Fibroblast of the aortic adventitia (primary cell): ENCODE measurements at regions not wholly inside any gene's neighbourhood (a gene's known extent, or its start where the extent isn't known, plus 50 kb on each side); places are given as distances from the start of the nearest gene placed in this dataset.
"Not testable (repeated sequence)": the region's sequence is repeated elsewhere in the genome, so short reads cannot be mapped to it uniquely, and the experiment has no call there.

Experiments used
- DNase-seq: peaks from one replicate; pipeline ENCODE4 v3.0.0-alpha.2; 2010; ENCODE audit warnings: low read depth
- H3K4me3 ChIP-seq: 2 replicates; pipeline ENCODE4 v1.5.1; 2011; ENCODE audit warnings: low read depth, mild to moderate bottlenecking, control low read depth, low read length, moderate library complexity
- TF ChIP-seq, protein P1 (sequence below): IDR thresholded peaks from 2 replicates; pipeline ENCODE4 v1.5.1; 2011; ENCODE audit warnings: mild to moderate bottlenecking, low read length, control low read depth, inconsistent platforms; ENCODE audit not compliant: insufficient read depth

DNA sequence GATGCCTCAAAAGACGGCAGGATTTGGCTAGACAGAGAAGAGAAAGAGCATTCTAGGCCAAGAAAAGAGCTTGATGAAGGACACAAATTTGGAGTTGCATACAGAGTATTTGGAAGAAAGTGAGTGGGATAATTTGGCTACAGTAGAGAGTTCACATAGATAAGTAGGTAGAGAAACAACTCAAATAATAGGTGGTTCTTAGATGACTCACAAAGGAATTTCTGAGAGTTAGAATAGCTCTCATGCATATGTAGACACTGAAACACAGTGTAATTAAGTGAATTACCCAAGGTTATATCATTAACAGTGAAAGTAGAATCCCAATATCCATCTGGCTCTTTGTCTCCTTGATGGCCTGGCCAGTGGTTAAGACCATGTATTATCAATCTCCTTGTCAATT is 228.6 kb upstream of the DDI1 start:
- TF ChIP-seq, protein P1, sequence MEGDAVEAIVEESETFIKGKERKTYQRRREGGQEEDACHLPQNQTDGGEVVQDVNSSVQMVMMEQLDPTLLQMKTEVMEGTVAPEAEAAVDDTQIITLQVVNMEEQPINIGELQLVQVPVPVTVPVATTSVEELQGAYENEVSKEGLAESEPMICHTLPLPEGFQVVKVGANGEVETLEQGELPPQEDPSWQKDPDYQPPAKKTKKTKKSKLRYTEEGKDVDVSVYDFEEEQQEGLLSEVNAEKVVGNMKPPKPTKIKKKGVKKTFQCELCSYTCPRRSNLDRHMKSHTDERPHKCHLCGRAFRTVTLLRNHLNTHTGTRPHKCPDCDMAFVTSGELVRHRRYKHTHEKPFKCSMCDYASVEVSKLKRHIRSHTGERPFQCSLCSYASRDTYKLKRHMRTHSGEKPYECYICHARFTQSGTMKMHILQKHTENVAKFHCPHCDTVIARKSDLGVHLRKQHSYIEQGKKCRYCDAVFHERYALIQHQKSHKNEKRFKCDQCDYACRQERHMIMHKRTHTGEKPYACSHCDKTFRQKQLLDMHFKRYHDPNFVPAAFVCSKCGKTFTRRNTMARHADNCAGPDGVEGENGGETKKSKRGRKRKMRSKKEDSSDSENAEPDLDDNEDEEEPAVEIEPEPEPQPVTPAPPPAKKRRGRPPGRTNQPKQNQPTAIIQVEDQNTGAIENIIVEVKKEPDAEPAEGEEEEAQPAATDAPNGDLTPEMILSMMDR, result no peak
- H3K4me3 ChIP-seq, result no peak overlapping the region
- peak; percentile 85 for DNase-seq

DNA sequence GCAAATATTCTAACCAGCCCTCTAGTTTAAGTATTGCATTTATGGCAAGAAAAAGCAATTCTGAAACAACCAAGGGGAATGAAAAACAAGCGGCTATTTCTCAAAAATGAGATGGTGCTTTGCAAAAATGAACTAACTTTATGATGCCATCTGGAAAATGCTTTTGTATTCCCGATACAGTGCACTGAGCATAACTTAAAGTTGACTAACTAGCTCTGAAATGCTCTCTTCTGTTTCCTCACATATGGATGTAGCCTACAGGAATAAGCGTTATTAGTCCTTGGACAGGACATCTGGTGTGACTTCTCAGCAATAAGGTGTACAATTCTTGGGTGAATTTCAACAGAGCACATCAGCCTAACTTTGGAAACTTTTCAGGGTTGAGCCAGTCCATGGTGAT is 228.2 kb upstream of the DDI1 start:
- no peak for DNase-seq

DNA sequence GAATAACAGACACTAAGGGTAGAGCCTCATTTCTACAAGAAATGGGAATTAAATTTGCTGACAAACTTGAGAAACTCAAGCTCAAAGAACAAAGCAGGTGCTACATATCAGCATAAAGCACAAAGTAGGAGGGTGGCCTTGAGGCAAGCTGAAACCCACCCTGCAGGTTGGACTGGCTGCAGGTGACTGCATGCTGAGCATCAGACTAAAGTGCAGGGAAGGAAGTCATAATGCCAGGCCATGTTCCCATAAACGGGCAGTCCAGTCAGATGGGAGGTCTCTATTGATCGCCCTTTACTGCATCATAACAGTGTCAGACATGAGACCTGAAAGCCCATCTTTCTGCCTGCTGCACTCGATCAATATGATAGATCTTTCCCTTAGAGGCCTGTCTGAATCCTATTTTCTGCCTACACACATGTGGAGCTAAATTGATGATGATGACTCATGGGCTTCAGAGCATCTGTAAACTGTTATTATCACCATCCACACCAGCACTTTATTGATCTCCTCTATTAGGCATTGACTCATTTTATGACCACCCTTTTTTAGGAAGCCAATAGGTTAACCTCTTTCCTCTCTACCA is 224.5 kb upstream of the DDI1 start:
- DNase-seq, result no peak
- TF ChIP-seq, protein P1, result no peak
- no peak overlapping the region for H3K4me3 ChIP-seq

More for the DNA sequence above, 228.2 kb upstream of the DDI1 start:
- TF ChIP-seq, protein P1, result no peak
- H3K4me3 ChIP-seq, result no peak overlapping the region

- no peak for DNase-seq
- TF ChIP-seq, protein P1, result no peak
- no peak overlapping the region for H3K4me3 ChIP-seq
Observed at GRCh38 chr11:103812680-103813079, 223.8 kb upstream of the DDI1 start.

GRCh38 chr11:103820345-103820744 is 216.1 kb upstream of the DDI1 start:
- H3K4me3 ChIP-seq, DNase-seq: not testable (repeated sequence)

- no peak overlapping the region for H3K4me3 ChIP-seq
- no peak for DNase-seq
- TF ChIP-seq, protein P1, result no peak
Observed at GRCh38 chr11:103824116-103824515, 212.3 kb upstream of the DDI1 start.

DNA sequence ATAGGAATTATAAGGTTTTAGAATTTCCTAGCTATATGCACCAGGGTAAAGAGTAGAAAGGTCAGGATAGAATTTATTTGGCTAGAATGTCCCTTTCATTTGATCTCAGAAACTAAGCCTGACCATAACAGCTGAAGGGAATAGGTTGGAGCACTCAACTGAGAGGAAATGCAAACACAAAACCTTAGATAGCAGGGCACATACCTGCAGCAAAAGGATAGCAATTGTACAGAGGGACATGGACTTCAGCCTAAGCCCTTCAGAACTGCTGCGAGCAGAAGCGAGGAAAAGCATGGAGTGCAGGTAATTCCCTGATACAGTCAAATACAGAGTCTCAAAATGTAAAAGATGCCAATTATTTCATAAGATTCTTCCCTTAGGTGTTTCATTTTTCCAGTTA is 211.0 kb upstream of the DDI1 start:
- no peak for DNase-seq
- TF ChIP-seq, protein P1, result no peak

More for the DNA sequence above, 211.0 kb upstream of the DDI1 start:
- H3K4me3 ChIP-seq, result no peak overlapping the region
